ENCODE measurements at regions not wholly inside any gene's neighbourhood (a gene's known extent, or its start where the extent isn't known, plus 50 kb on each side); places are given as distances from the start of the nearest gene placed in this dataset.

- CTCF ChIA-PET: no interaction called here
- no peak overlapping the region for H3K27ac ChIP-seq (ENCODE audit: low read depth, low read length)
- no peak overlapping the region for H3K4me3 ChIP-seq (ENCODE audit: low read depth, low read length)
- POLR2A ChIA-PET: no interaction called here
- no peak for DNase-seq (ENCODE audit: low read depth, low spot score)
- H3K27me3 ChIP-seq (ENCODE audit: control insufficient read depth, insufficient read depth, low read length): no peaks in the 10 kb centered on the region
- peaks cover 20% of the 10 kb centered on the region for H3K9me3 ChIP-seq (ENCODE audit: control insufficient read depth, insufficient read depth, low read length)
- no peak for TF ChIP-seq CTCF (IDR thresholded peaks at IDR 0.05; ENCODE audit: low read depth, low read length)
Observed at GRCh38 chr10:129280155-129280502, 186.9 kb upstream of the MGMT start.

- peaks cover 14% of the 10 kb centered on the region for H3K9me3 ChIP-seq (ENCODE audit: control insufficient read depth, insufficient read depth, low read length)
- no peak overlapping the region for H3K27ac ChIP-seq (ENCODE audit: low read depth, low read length)
- TF ChIP-seq CTCF (IDR thresholded peaks at IDR 0.05; ENCODE audit: low read depth, low read length): no peak
- DNase-seq (ENCODE audit: low read depth, low spot score): no peak
- ChIA-PET CTCF (no interaction called here), POLR2A (no interaction called here)
- H3K4me3 ChIP-seq (ENCODE audit: low read depth, low read length): no peak overlapping the region
- H3K27me3 ChIP-seq (ENCODE audit: control insufficient read depth, insufficient read depth, low read length): no peaks in the 10 kb centered on the region
Observed at GRCh38 chr10:129280908-129281586, 186.0 kb upstream of the MGMT start.

GRCh38 chr10:129285459-129285858, 181.6 kb upstream of the MGMT start:
- CTCF ChIA-PET: no interaction called here
- no peak overlapping the region for H3K4me3 ChIP-seq (ENCODE audit: low read depth, low read length)
- H3K27ac ChIP-seq (ENCODE audit: low read depth, low read length): no peak overlapping the region
- no peak for TF ChIP-seq CTCF (IDR thresholded peaks at IDR 0.05; ENCODE audit: low read depth, low read length)
- POLR2A ChIA-PET: no interaction called here
- H3K27me3 ChIP-seq (ENCODE audit: control insufficient read depth, insufficient read depth, low read length): no peaks in the 10 kb centered on the region
- H3K9me3 ChIP-seq (ENCODE audit: control insufficient read depth, insufficient read depth, low read length): no peaks in the 10 kb centered on the region
- no peak for DNase-seq (ENCODE audit: low read depth, low spot score)

GRCh38 chr10:129288999-129289584, 177.9 kb upstream of the MGMT start:
- no peak overlapping the region for H3K27ac ChIP-seq (ENCODE audit: low read depth, low read length)
- H3K4me3 ChIP-seq (ENCODE audit: low read depth, low read length): no peak overlapping the region
- DNase-seq (ENCODE audit: low read depth, low spot score): no peak
- no peaks in the 10 kb centered on the region for H3K9me3 ChIP-seq (ENCODE audit: control insufficient read depth, insufficient read depth, low read length)
- no peak for TF ChIP-seq CTCF (IDR thresholded peaks at IDR 0.05; ENCODE audit: low read depth, low read length)
- ChIA-PET POLR2A (no interaction called here), CTCF (no interaction called here)
- no peaks in the 10 kb centered on the region for H3K27me3 ChIP-seq (ENCODE audit: control insufficient read depth, insufficient read depth, low read length)

- DNase-seq (ENCODE audit: low read depth, low spot score): no peak
- TF ChIP-seq CTCF (IDR thresholded peaks at IDR 0.05; ENCODE audit: low read depth, low read length): no peak
- Histone ChIP-seq H3K27ac (ENCODE audit: low read depth, low read length) (no peak overlapping the region), H3K9me3 (ENCODE audit: control insufficient read depth, insufficient read depth, low read length) (peaks cover 4% of the 10 kb centered on the region), H3K4me3 (ENCODE audit: low read depth, low read length) (no peak overlapping the region), H3K27me3 (ENCODE audit: control insufficient read depth, insufficient read depth, low read length) (no peaks in the 10 kb centered on the region)
- ChIA-PET POLR2A (interaction anchor here (0.6 kb wide), 1 partner anchor 255 kb away, joined by 11 read pairs; no protein-coding TSS in a partner anchor), CTCF (no interaction called here)
Observed at GRCh38 chr10:129293991-129294700, 172.9 kb upstream of the MGMT start.
